Psoas muscle (tissue), 7 donors: ENCODE measurements at regions not wholly inside any gene's neighbourhood (a gene's known extent, or its start where the extent isn't known, plus 50 kb on each side); places are given as distances from the start of the nearest gene placed in this dataset.

ENCODE experiments used
- ATAC-seq, 4 donors: fragments of 200-7000 bp; cut with Tn5 transposase; one replicate each; pipeline ENCODE4 v1.9.1; 2020; ENCODE audit warnings: moderate library complexity in 3 of 4, mild to moderate bottlenecking in 2 of 4
- DNase-seq, 2 donors: peaks; one replicate each; pipeline ENCODE4 v3.0.0-alpha.2; 2020
- H3K27ac ChIP-seq: fragments of 200-600 bp; one replicate; pipeline ENCODE4 v1.8.0; 2022
- H3K27me3 ChIP-seq, 3 donors: fragments of 200-600 bp in 1 of 3; one replicate each; pipeline versions ENCODE4 v1.6.1 to v1.8.0; 2013 to 2022; ENCODE audit warnings: low read length in 2 of 3, mild to moderate bottlenecking in 2 of 3, moderate library complexity in 1 of 3; ENCODE audit not compliant: insufficient read depth in 3 of 3
- H3K36me3 ChIP-seq, 2 donors: fragments of 200-600 bp in 1 of 2; one replicate each; pipeline versions ENCODE4 v1.6.1 to v1.8.0; 2013 to 2022; ENCODE audit warnings: low read depth in 1 of 2, mild to moderate bottlenecking in 1 of 2, moderate library complexity in 1 of 2; ENCODE audit not compliant: insufficient read depth in 1 of 2
- H3K4me1 ChIP-seq: fragments of 200-600 bp; one replicate; pipeline ENCODE4 v1.8.0; 2022
- H3K4me3 ChIP-seq: fragments of 200-600 bp; one replicate; pipeline ENCODE4 v1.8.0; 2022; ENCODE audit warnings: mild to moderate bottlenecking
- H3K9me3 ChIP-seq: fragments of 200-600 bp; one replicate; pipeline ENCODE4 v1.8.0; 2022
- CTCF ChIP-seq: fragments of 200-600 bp; IDR thresholded peaks from one replicate; pipeline ENCODE4 v1.8.0; 2022; ENCODE audit warnings: antibody characterized with exemption
- WGBS, 3 donors: extraction: QIAGEN DNeasy Blood & Tissue Kit; methylation state at CpG; one replicate each; pipeline versions ENCODE4 v1.1.6 to v1.1.7; 2013; 5-methylcytosine and 5-hydroxymethylcytosine counted together
- intact Hi-C, 2 donors: fragments of 100-400 bp; cut with DNase I; formaldehyde crosslinking; loops; one replicate each; pipeline versions ENCODE4 v1.11.0 to v1.14.2; 2022
- donor health status: healthy with polysubstance abuse.
- donor health status: DM: no; HTN: no; CAD: no; lungs with moderate emphysema.
- donor health status: Bipolar disorder and iron deficiency.
- donor health status: healthy.
- donor health status: DM: yes; HTN: yes; CAD: no.
- donor health status: DM: no; HTN: no; CAD: no.
- donor health status: DM: yes; HTN: yes; CAD: no.

- H3K4me1 ChIP-seq, result peaks cover 7% of the 10 kb centered on the region
- intact Hi-C loops, result no loop called here
- 75 to 83% (median 81%) methylated on average over 6 of the region's 6 CpGs for WGBS, 3 donors
- no peak for TF ChIP-seq CTCF
- no peak for DNase-seq
- no peaks in the 10 kb centered on the region for H3K9me3 ChIP-seq
- ATAC-seq, result no peak
- H3K27me3 ChIP-seq, result no peaks in the 10 kb centered on the region
- H3K4me3 ChIP-seq, result no peak overlapping the region
- no peak overlapping the region for H3K27ac ChIP-seq
- no peaks in the 10 kb centered on the region for H3K36me3 ChIP-seq
Measured at GRCh38 chr18:7457262-7457661, 109.9 kb upstream of the PTPRM start.

- Histone ChIP-seq H3K36me3 (no peaks in the 10 kb centered on the region), H3K4me1 (peaks cover 7% of the 10 kb centered on the region), H3K9me3 (no peaks in the 10 kb centered on the region), H3K27ac (no peak overlapping the region), H3K27me3 (no peaks in the 10 kb centered on the region), H3K4me3 (no peak overlapping the region)
- ATAC-seq, result no peak
- no peak for DNase-seq
- intact Hi-C loops, result no loop called here
- no peak for TF ChIP-seq CTCF
- WGBS, 3 donors, result 73 to 83% (median 83%) methylated on average over 1 of the region's 1 CpG
Measured at GRCh38 chr18:7458884-7459283, 108.2 kb upstream of the PTPRM start.

- peak in 3 of 4 donors; percentile 25 to 58 (median 34) for ATAC-seq
- Histone ChIP-seq H3K27me3 (no peaks in the 10 kb centered on the region), H3K9me3 (no peaks in the 10 kb centered on the region), H3K4me3 (peak overlapping the region; percentile 26), H3K36me3 (no peaks in the 10 kb centered on the region), H3K27ac (no peak overlapping the region), H3K4me1 (peaks cover 7% of the 10 kb centered on the region)
- WGBS, 3 donors, result 41 to 63% (median 44%) methylated on average over 25 of the region's 25 CpGs
- no peak for DNase-seq
- TF ChIP-seq CTCF, result no peak
- intact Hi-C loops, result loop anchor here (10.0 kb wide), 2 partner anchors 55 to 235 kb away; no protein-coding TSS in a partner anchor
Measured at GRCh38 chr18:7459851-7460770, 107.0 kb upstream of the PTPRM start.

- no peak overlapping the region for H3K4me3 ChIP-seq
- no peak for TF ChIP-seq CTCF
- WGBS, 3 donors, result 20 to 35% (median 23%) methylated on average over 1 of the region's 1 CpG
- DNase-seq, result no peak
- peak in 1 of 4 donors; percentile 54 for ATAC-seq
- no peaks in the 10 kb centered on the region for H3K27me3 ChIP-seq
- intact Hi-C loops, result loop anchor here (10.0 kb wide), 2 partner anchors 50 to 240 kb away; no protein-coding TSS in a partner anchor
- H3K36me3 ChIP-seq, result no peaks in the 10 kb centered on the region
- H3K9me3 ChIP-seq, result no peaks in the 10 kb centered on the region
- peaks cover 9% of the 10 kb centered on the region for H3K4me1 ChIP-seq
- H3K27ac ChIP-seq, result no peak overlapping the region
Measured at GRCh38 chr18:7464245-7464966, 102.7 kb upstream of the PTPRM start.
